H1 (cell line): ENCODE measurements at regions not wholly inside any gene's neighbourhood (a gene's known extent, or its start where the extent isn't known, plus 50 kb on each side); places are given as distances from the start of the nearest gene placed in this dataset.

Source experiments
- CTCF ChIP-seq, 3 experiments: IDR thresholded peaks; 1 replicate in 2 of 3; 2 replicates in 1 of 3; pipeline versions ENCODE4 v1.5.1 to v1.6.1; 2011; ENCODE audit warnings: low read length in 3 of 3, mild to moderate bottlenecking in 3 of 3, inconsistent platforms in 2 of 3, low read depth in 1 of 3, moderate library complexity in 1 of 3; ENCODE audit not compliant: insufficient read depth in 1 of 3; ENCODE audit errors: control extremely low read depth in 1 of 3
- RXRA ChIP-seq: IDR thresholded peaks from 2 replicates; pipeline ENCODE4 v1.6.1; 2011; ENCODE audit warnings: low read depth, mild to moderate bottlenecking, low read length, moderate library complexity; ENCODE audit not compliant: insufficient read depth

GRCh38 chr7:57638666-57639065, 188.7 kb downstream of the ZNF716 start (continued):
- TF ChIP-seq CTCF (IDR thresholded peaks at IDR 0.05; ENCODE audit: control extremely low read depth in 1 of 3, insufficient read depth in 1 of 3, low read depth in 1 of 3, low read length in 3 of 3): no peak
- TF ChIP-seq RXRA: no peak
